ENCODE measurements at regions not wholly inside any gene's neighbourhood (a gene's known extent, or its start where the extent isn't known, plus 50 kb on each side); places are given as distances from the start of the nearest gene placed in this dataset.

DNA sequence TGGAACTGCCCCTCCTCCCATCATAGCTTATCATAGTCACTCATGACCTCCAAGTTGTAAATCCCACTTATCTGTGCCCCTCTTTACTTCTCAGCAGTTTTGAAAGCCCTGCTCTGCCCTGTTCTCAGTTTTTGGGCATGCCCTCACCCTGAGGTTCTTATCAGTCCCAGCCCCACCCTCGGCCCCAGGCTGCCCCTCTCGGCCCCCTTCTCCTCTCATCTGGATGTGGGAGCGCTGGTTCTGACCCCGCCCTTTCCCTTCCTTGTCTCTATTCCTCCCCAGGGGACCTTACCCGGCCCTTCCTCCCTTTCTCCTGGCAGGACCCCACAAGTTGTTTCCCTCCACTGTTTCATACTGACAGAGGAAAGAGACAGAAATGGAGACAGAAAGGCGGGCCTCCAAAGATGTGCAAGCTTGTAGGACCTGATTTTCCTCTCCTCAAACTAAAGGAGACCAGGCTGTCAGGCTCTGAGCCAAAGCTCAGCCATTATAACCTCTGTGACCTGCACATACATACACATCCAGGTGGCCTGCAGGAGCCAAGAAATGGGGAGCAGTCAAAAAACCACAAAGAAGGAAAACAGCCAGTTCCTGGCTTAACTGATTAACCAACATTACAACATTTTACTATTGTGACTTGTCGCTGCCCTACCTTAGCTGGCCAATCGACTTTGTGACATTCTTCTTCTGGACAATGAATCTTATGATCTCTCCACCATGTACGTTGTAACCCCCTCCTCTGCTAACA is 171.0 kb upstream of the HS6ST1 start:
- TF ChIP-seq, protein P1, sequence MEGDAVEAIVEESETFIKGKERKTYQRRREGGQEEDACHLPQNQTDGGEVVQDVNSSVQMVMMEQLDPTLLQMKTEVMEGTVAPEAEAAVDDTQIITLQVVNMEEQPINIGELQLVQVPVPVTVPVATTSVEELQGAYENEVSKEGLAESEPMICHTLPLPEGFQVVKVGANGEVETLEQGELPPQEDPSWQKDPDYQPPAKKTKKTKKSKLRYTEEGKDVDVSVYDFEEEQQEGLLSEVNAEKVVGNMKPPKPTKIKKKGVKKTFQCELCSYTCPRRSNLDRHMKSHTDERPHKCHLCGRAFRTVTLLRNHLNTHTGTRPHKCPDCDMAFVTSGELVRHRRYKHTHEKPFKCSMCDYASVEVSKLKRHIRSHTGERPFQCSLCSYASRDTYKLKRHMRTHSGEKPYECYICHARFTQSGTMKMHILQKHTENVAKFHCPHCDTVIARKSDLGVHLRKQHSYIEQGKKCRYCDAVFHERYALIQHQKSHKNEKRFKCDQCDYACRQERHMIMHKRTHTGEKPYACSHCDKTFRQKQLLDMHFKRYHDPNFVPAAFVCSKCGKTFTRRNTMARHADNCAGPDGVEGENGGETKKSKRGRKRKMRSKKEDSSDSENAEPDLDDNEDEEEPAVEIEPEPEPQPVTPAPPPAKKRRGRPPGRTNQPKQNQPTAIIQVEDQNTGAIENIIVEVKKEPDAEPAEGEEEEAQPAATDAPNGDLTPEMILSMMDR (IDR thresholded peaks at IDR 0.05; ENCODE audit: insufficient read depth, low read length), result no peak
- TF ChIP-seq POLR2AphosphoS5 (IDR thresholded peaks at IDR 0.05; ENCODE audit: low read depth), result peak; percentile 48

Measured in HL-60 (cell line).